HG03139 (cell line): ENCODE measurements at regions not wholly inside any gene's neighbourhood (a gene's known extent, or its start where the extent isn't known, plus 50 kb on each side); places are given as distances from the start of the nearest gene placed in this dataset.
"Not testable (repeated sequence)": the region's sequence is repeated elsewhere in the genome, so short reads cannot be mapped to it uniquely, and the experiment has no call there.

ENCODE experiments used
- ATAC-seq: cut with Tn5 transposase; IDR thresholded peaks from one replicate; pipeline ENCODE4 v1.9.1; 2021; ENCODE audit not compliant: unreplicated experiment

DNA sequence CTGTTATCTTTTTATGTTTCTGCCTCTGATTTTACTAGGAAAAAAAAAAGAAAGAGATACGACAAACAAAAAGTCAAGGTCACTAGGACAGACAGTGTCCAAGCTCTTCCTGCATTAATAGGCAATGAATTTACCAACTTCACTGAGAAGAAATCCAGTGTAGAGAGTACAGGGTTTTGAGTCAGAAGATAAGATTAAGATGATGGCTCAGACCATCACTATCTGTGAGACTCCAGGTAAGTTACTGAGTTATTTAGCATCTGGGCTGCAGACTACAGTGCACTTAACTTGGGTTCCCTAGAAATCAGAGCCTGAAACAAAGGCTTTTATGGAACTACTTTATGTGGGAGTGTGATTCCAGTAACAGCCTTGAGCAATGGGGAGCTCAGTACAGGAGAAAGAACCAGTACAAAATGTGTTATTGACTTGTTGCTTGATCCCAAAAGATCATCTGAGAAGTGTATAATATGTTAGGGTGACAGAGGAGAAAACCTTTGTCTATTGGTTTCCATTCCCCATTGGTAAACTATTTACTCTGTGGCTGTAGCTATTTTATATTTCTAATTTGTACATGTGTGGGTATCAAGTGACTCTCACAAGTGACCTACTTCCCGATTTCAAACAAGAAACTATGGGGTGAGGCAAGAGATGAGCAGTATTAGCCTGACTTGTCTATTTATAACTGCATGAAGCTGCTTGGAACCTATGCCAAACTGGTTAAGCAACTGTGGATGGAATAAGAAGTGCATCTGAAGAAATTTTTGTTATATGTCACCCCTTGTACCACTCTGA is 395.8 kb downstream of the RAB38 start:
- no peak for ATAC-seq

DNA sequence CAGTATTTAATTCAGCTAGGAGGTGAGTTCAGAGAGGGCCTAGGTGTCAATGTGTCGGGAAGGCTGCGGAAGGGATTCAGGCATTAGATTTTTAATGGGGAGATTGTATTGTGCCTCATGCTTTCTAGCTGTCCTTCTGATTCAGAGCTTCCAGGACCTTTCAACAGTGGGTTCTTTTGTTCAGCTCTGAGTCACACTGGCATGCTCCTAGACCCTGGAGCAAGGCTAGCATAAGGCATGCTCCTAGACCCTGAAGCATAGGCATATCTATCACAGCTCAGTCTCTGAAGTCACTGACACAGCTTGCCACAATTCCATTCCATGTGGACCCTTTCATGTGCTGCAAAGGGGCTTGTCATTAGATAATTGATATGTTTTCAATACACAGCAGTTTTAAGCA is 396.9 kb downstream of the RAB38 start:
- no peak for ATAC-seq

DNA sequence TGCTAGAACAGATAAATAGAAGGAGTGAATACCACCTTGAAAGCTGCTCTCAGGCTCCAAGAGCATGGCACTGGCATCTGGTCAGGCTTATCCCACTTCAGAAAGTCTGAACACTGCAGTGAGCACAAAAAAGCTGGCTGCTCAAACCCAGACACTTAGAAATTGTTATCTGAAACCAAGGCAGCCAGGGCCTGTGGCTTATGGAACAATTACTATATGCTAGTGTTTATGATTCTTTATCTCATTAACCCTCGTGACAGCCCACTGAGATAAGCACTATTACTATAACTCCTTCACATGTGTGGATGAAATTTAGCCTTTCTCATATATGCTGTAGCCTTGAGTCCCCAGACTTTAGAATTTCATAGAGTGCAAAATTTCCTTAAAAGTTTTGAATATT is 400.2 kb downstream of the RAB38 start:
- no peak for ATAC-seq

DNA sequence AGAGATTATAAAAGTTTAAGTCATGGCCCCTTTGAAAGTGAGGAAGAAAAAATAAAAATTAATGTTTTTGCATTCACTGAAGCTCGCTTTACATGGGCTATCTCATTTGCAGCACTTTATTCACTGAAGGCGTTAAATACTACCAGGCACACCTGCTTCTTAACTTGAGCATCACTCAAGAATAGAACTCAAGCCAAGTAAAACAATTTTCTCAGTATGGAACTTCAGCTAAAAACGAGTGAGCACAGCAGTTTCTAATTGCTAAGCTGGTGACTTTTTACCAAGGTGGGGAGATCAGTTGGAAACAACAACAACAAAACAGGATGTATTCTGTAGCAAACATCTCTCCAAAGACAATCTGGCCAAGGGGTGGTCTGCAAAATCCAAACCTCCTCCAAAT is 405.6 kb downstream of the RAB38 start:
- no peak for ATAC-seq

DNA sequence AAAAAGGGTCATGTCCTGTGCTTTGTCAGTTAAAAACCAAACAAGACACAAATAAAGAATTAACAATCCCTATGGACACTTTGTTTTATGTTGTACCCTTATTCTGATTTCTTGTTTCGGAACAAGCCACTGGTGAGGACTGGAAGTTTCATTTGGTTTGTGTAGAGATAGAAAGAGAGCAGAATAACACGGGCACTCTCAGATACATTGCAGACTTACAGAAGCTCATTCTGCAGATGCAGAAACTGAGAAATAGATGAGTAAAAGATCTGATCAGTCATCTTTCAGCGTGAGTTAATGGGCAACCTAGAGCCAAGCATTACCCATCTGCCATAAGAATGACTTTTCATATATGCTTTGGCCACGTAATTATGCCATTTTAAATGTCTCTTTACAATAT is 407.6 kb downstream of the RAB38 start:
- no peak for ATAC-seq

DNA sequence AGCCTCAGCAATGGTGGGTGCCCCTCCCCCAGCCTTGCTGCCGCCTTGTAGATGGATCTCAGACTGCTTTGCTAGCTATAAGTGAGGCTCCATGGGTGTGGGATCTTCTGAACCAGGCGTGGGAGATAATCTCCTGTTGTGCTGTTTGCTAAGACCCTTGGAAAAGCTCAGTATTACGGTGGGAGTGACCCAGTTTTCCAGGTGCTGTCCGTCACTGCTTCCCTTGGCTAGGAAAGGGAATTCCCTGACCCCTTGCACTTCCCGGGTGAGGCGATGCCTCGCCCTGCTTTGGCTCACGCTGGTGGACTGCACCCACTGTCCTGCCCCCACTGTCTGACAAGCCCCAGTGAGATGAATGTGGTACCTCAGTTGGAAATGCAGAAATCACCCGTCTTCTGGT is 411.2 kb downstream of the RAB38 start:
- ATAC-seq, result not testable (repeated sequence)

DNA sequence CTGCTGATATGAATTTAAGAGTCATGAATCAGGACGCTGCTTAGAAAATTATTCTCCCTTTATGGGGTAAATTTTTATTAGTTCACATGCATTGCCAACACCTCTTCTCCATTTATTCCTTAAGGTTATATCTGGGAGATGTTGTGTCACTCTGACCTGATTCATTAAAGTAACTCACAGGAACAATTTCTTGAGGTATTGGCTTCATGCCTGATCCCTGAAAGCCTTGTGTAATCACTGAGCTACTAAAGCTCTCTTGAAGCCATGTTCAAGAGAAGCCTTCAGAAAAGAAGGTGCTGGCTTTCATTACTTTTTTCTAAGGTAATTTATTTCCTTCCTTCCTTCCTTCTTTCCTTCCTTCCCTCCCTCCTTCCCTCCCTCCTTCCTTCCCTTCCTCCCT is 420.6 kb downstream of the RAB38 start:
- no peak for ATAC-seq

DNA sequence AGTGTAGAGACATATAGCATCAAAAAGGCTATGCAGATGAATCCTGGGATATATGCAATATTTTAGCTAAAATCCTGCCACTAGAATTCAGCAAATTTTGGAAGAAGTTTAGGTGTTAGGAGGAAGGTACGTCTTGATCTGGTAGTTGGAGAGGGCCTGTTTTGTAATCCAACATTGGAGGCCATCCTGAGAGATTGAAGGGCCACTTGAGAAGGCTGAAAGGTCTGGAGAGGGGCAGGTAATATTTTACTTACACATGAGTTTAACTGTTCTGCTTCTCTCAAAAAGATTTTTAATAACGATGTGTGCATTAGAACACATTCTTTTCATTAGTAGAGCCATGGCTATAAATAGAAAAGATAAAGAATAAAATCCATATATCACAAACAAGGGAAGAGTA is 422.1 kb downstream of the RAB38 start:
- no peak for ATAC-seq

DNA sequence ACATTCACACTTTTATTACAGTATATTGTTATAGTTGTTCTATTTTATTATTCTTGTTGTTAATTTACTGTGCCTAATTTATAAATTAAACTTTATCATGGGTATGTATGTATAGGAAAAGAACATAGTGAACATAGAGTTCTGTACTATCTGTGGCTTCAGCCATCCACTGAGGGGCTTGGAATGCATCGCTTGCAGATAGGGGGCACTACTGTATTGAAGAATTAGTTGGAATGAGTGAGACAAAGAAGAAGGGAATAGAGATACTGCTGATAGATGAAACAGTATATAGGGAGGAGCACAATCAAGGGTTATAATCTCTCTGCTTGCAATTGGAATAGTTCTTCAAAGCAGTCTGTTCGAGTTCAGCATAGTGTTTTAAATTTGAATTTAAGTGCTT is 432.2 kb downstream of the RAB38 start:
- ATAC-seq, result no peak

DNA sequence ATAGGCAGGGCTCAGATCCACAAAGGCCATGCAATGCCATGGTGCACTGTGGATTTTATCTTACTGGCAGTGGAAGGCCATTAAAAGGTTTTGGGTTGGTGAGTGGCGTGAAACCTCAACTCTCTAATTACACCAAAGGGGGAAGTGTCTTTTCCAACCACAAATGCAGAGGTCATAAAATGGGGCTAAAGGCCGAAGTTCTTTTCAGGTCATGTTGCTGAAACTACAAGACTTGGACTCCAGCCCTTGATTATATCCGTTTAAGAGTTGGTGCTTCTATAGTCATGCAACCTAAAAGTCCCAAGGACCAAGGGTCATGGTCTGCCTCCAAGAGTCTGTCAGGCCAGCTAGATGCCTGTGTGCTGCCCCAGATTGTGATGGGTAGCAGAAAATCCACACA is 434.3 kb downstream of the RAB38 start:
- ATAC-seq, result no peak

DNA sequence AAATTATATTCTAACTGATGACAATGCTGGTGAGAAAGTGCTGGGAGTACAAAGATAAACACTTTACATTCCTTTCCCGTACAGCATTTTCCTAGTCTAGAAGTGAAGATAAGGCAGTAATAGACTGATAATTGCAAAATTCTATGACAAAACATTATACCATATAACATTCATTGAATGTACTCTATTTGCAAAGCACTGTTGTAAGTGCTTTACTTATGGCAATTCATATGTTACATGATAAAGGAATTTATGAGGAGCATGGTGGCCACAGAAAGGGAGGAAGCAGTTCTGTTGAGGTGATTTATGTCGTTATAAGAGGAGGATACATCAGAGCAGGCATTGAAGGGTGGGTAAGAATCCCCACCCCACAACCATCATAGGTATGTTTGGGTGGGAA is 434.8 kb downstream of the RAB38 start:
- ATAC-seq, result no peak

DNA sequence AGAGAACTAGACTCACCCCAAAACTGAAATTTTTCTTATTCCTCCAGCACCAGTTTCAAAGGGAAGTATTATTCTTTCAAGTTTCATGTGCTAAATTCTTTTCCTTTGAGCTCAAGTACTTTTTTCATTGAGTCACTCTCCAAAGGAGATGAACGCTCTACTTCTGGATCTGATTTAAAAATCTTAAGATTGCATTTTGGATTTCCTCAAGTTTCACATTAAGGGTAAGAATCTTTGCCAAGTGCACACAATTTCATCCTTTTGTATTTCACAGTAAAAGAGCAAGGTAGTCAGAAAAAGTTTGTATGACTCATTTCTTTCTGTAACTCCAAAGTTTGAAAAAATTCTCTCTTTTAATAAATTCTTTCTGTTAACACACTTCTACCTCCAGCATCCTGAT is 435.5 kb downstream of the RAB38 start:
- no peak for ATAC-seq

DNA sequence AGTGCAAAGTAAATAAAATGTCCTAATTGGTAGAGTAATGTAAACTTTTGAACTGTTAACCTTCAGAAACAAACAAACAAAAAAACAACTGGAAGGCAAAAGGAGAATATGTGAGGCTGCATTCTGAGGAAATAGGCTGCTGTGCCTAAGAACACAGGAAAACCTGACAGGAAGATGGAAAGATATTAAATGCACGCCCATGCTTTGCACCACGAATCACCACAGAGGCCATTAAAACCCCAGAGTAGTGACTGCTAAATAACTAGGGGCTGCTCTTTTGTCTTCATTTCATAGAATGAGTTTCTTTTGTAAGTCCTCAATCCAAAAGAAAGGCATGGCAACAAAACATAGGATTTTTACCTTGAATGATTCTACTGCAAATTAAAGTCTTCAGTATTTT is 436.0 kb downstream of the RAB38 start:
- ATAC-seq, result no peak

DNA sequence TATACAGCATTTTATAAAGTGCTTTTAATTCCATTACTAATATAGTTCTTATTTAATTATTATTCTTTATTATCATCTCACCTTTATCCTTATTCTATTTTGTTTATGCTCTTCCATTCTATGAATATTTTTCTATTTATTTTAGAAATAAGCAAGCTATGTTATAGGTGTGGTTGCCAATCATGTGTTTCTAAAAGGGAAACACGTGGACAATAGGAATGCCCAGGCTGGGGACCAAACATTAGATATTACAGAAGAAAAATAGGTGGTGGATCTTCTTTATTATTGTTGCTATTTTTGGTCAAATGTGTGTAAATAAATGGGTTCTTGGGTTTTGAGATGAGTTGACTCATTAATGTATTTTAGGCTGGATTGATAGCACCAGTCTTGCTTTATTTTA is 438.3 kb downstream of the RAB38 start:
- no peak for ATAC-seq

DNA sequence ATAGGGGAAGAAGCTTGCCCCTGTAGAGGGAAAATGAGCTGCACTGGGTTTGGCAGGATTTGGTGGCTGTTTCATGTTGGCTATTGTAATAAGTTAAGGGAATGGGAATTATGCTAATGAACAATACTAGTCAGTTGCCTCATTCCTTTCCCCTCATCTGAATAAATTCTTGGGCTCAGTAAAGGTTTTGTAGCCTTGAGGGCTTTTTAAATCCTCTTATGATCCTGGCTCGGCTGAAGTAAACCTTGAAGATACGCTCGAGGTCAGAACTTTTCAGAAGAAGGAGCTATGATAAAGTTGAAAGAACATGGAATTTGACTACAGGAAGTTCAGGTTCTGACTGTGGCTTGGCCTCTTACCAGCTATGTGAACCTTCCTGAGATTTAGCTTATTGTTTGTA is 448.7 kb downstream of the RAB38 start:
- ATAC-seq, result no peak

DNA sequence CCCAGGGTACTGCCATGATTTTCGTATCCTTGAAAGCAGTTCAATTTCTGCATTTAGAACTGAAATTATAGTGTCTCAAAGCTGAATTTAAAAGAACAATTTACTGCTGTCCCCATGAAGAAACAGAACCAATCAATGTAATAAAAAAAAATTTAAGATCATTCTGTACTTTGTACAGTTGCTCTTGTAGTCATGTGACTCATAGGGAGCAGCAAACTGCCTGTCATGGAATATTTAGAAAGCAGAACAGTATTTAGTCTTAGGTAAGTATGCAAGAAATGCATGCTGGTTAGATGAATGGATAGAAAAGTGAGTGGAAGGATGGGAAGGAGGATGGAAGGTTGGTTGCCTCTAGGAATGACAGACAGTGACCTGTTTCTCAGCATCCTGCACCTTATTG is 450.9 kb downstream of the RAB38 start:
- no peak for ATAC-seq

DNA sequence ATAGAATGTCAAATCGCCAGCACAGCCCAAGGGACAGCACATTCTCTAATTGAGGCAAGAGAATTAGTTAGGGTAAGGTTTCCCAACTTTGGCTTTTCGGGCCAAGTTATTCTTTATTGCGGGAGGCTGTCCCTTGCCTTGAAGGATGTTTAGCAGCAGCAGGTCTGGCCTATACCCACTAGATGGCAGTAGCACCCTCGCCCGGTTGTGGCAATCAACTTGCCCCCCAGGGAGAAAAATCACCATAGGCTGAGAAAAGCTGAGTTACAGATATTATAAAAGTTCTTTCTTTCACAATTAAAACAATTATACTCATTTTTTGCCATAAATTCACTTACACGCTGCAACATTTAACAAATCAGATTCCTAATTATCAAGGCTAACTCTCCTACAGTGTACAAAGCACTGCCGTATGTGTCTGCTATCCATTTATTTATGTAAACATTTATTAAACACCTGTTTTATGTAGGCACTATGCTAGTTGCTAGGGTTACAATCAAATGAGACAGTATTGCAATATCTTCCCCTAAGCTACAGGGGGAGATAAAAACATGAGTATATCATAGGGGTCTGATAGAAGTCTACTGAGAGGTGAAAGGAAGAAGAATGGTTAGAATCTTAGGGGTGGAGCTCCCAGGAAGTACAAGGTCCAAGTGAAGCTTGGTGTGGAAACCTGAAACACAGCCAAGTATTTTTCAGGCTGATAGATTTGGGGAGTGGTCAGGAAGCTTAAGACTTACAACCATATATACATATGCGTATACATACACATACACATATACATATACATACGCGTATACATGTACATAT is 452.3 kb downstream of the RAB38 start:
- ATAC-seq, result no peak

DNA sequence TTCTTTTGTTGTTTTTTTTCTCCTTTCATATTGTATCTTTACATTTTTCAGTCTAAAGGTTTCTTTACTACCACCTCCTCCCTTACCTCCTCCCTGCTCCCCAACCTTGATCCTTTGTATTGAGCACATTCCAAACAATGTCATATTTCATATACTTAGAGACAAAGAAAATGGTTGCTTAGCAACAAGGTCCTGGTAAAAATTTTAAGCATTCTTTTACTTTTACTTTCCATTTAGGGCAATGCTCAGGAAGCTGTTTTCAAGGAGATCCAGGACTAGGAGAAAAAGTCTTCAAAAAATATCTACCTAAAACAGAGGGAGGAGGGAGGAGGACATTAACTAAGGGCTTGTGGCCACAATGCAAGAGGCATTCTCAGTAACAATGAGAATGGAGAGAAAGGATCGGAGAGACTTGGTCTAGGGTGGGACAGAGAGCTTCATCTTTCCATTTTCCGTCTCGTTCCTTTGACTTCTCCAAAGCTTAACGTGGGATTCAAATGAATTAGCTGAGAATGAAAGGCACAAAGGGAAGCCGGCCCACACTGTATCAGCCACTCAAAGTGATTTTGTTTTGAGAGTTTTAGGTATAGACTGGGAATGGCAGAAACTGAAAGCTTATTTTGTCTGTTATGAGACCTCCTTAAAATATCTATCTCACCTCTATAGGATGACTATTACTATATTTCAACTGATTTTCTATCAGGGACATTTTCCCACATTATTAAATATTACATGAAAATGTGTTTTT is 455.7 kb downstream of the RAB38 start:
- ATAC-seq, result no peak

DNA sequence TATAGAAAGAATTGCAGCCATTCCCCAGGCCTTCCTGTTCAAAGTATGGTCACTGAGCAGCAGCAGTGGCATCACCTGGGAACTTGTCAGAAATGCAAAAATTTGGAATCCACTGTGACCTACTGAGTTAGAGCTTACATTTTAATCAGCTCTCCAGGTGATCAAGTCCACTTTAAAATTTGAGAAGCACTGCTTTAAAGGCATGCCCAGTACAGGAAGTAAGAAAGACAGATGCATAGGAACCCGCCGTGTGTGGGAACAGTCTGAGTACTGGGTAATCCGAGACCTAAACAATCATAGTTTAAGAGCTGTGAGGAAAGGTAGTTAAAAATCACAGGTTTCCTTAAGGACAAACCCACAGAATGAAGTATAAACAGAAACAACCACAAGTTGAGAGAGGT is 462.4 kb downstream of the RAB38 start:
- ATAC-seq, result no peak

DNA sequence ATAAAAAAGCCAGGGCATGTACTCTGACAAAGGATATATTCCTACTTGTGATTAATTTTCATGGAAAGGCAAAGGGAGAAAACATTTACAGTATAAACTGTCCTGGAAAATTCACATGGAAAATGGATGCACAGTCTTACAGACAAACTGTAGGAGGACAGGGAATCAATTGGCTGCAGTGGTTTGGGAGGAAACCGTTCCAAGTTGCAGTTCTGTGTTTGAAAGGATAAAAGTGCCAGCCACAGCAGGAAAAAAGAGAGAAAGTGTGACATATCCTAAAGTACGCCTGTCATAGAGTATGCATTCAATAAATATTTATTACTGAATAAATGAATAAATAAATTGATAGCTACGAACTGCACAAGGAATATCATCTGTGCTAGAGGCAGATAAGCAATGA is 462.9 kb downstream of the RAB38 start:
- ATAC-seq, result no peak

DNA sequence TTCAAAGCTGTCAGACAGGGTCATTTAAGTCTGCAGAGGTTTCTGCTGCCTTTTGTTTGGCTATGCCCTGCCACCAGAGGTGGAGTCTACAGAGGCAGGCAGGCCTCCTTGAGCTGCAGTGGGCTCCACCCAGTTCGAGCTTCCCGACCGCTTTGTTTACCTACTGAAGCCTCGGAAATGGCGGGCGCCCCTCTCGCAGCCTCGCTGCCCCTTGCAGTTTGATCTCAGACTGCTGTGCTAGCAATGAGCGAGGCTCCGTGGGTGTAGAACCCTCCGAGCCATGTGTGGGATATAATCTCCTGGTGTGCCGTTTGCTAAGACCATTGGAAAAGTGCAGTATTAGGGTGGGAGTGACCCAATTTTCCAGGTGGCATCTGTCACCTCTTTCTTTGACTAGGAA is 471.7 kb downstream of the RAB38 start:
- ATAC-seq, result not testable (repeated sequence)

DNA sequence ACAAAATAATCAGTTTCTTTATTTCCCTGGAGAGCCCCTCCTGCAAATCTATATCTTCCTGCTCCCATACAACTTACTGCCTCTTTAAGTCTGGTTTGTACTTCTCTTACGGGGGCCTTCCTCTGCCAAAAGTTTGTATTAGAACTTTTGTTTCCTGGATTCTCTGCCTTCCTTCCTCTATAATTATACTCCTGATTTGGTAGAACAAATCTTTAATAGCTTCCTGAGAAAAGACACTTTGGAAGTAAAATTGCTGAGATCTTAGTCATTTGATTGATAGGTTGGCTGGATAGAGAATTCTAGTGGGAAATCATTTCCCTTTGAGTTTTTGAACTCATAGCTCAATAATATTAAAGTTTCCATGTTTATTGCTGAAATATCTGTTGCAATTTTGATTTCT is 499.2 kb downstream of the RAB38 start:
- no peak for ATAC-seq
